Thyroid gland (tissue), 4 donors: ENCODE measurements at regions not wholly inside any gene's neighbourhood (a gene's known extent, or its start where the extent isn't known, plus 50 kb on each side); places are given as distances from the start of the nearest gene placed in this dataset.

Experiments
- POLR2A ChIP-seq, 2 donors: fragments of 450-650 bp; IDR thresholded peaks; one replicate each; pipeline ENCODE4 v1.6.1; 2017; ENCODE audit warnings: antibody characterized with exemption in 2 of 2, mild to moderate bottlenecking in 2 of 2, moderate library complexity in 1 of 2
- TF ChIP-seq, protein P1 (sequence below), 6 experiments: fragments of 200-600 bp in 3 of 6; fragments of 450-650 bp in 3 of 6; sonication (generic) in 3 of 6; IDR thresholded peaks; one replicate each; pipeline ENCODE4 v1.5.1; 2016 to 2019; ENCODE audit warnings: antibody characterized with exemption in 6 of 6, mild to moderate bottlenecking in 2 of 6, inconsistent platforms in 1 of 6, moderate library complexity in 1 of 6

DNA sequence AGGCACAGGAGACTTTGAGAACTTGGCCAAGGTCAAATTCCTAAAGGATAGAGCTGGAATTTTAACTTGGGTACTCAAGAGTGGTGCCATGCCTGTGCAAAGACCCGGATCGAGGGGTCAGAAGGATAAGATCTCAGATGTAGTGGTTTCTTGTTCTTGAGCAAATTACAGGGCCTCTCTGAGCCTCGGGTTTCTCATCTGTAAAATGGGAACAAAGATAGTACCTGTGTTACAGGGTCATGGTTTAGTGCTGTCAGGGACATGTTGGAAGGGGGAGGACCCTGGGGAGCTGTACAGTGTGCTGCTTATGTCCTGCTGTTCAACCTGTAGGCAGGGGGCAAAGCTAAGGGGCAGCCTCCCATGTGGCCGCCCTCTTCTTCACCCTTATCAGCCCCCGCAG lies 173.5 kb upstream of the HAAO start:
- TF ChIP-seq, protein P1, sequence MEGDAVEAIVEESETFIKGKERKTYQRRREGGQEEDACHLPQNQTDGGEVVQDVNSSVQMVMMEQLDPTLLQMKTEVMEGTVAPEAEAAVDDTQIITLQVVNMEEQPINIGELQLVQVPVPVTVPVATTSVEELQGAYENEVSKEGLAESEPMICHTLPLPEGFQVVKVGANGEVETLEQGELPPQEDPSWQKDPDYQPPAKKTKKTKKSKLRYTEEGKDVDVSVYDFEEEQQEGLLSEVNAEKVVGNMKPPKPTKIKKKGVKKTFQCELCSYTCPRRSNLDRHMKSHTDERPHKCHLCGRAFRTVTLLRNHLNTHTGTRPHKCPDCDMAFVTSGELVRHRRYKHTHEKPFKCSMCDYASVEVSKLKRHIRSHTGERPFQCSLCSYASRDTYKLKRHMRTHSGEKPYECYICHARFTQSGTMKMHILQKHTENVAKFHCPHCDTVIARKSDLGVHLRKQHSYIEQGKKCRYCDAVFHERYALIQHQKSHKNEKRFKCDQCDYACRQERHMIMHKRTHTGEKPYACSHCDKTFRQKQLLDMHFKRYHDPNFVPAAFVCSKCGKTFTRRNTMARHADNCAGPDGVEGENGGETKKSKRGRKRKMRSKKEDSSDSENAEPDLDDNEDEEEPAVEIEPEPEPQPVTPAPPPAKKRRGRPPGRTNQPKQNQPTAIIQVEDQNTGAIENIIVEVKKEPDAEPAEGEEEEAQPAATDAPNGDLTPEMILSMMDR (IDR thresholded peaks at IDR 0.05), result no peak
- TF ChIP-seq POLR2A (IDR thresholded peaks at IDR 0.05), result no peak
